Inflammatory macrophage treated with lipopolysaccharide for 1 hour (primary cell): ENCODE measurements at regions not wholly inside any gene's neighbourhood (a gene's known extent, or its start where the extent isn't known, plus 50 kb on each side); places are given as distances from the start of the nearest gene placed in this dataset.

Experiments
- DNase-seq, 2 donors: peaks; one replicate each; pipeline ENCODE4 v3.0.0-alpha.2; 2020 to 2022

GRCh38 chr13:68257111-68257842, 1027.1 kb upstream of the PCDH9 start:
- DNase-seq = no peak

- no peak for DNase-seq
Measured at GRCh38 chr13:68254151-68254550, 1024.0 kb upstream of the PCDH9 start.

GRCh38 chr13:68234274-68234673, 1004.1 kb upstream of the PCDH9 start:
- DNase-seq = no peak

GRCh38 chr13:68232351-68233130, 1002.4 kb upstream of the PCDH9 start:
- no peak for DNase-seq

- DNase-seq = no peak
Measured at GRCh38 chr13:68214691-68215415, 984.7 kb upstream of the PCDH9 start.

GRCh38 chr13:68199271-68199670, 969.1 kb upstream of the PCDH9 start:
- no peak for DNase-seq

- no peak for DNase-seq
Measured at GRCh38 chr13:68190818-68191217, 960.7 kb upstream of the PCDH9 start.

- no peak for DNase-seq
Measured at GRCh38 chr13:68185444-68186141, 955.5 kb upstream of the PCDH9 start.

GRCh38 chr13:68176475-68176874, 946.3 kb upstream of the PCDH9 start:
- DNase-seq = no peak

- no peak for DNase-seq
Measured at GRCh38 chr13:68174893-68175292, 944.8 kb upstream of the PCDH9 start.

GRCh38 chr13:68173111-68173510, 943.0 kb upstream of the PCDH9 start:
- DNase-seq = no peak

GRCh38 chr13:68170961-68171360, 940.8 kb upstream of the PCDH9 start:
- no peak for DNase-seq

- DNase-seq = no peak
Measured at GRCh38 chr13:68168448-68168847, 938.3 kb upstream of the PCDH9 start.

GRCh38 chr13:68160466-68160865, 930.3 kb upstream of the PCDH9 start:
- no peak for DNase-seq

GRCh38 chr13:68152414-68152813, 922.3 kb upstream of the PCDH9 start:
- no peak for DNase-seq

- DNase-seq = no peak
Measured at GRCh38 chr13:68145852-68146251, 915.7 kb upstream of the PCDH9 start.

GRCh38 chr13:68128297-68128915, 898.3 kb upstream of the PCDH9 start:
- no peak for DNase-seq

GRCh38 chr13:68125087-68125480, 894.9 kb upstream of the PCDH9 start:
- no peak for DNase-seq

- no peak for DNase-seq
Measured at GRCh38 chr13:68124437-68125086, 894.4 kb upstream of the PCDH9 start.

GRCh38 chr13:68110178-68110768, 880.1 kb upstream of the PCDH9 start:
- no peak for DNase-seq

- no peak for DNase-seq
Measured at GRCh38 chr13:68107667-68108066, 877.5 kb upstream of the PCDH9 start.

GRCh38 chr13:68099631-68100030, 869.5 kb upstream of the PCDH9 start:
- no peak for DNase-seq
